SW480 (cell line): ENCODE measurements at regions not wholly inside any gene's neighbourhood (a gene's known extent, or its start where the extent isn't known, plus 50 kb on each side); places are given as distances from the start of the nearest gene placed in this dataset.

Experiments used
- DNase-seq: peaks from one replicate; pipeline ENCODE4 v3.0.0-alpha.2; 2016; ENCODE audit warnings: low spot score

GRCh38 chr3:178454726-178455125 lies 81.5 kb upstream of the KCNMB2 start:
- no peak for DNase-seq

- no peak for DNase-seq
These were observed 81.0 kb upstream of the KCNMB2 start for GRCh38 chr3:178455226-178455625.

GRCh38 chr3:178455946-178456345 lies 80.3 kb upstream of the KCNMB2 start:
- DNase-seq = no peak

GRCh38 chr3:178456621-178457285 lies 79.5 kb upstream of the KCNMB2 start:
- DNase-seq = no peak

- DNase-seq = no peak
These were observed 78.7 kb upstream of the KCNMB2 start for GRCh38 chr3:178457511-178457910.

- DNase-seq = no peak
These were observed 77.8 kb upstream of the KCNMB2 start for GRCh38 chr3:178458313-178459037.

- DNase-seq = no peak
These were observed 77.2 kb upstream of the KCNMB2 start for GRCh38 chr3:178459038-178459410.

- no peak for DNase-seq
These were observed 70.7 kb upstream of the KCNMB2 start for GRCh38 chr3:178465260-178466180.

- no peak for DNase-seq
These were observed 63.3 kb upstream of the KCNMB2 start for GRCh38 chr3:178472941-178473340.

- DNase-seq = no peak
These were observed 61.7 kb upstream of the KCNMB2 start for GRCh38 chr3:178474526-178474925.

- no peak for DNase-seq
These were observed 61.2 kb upstream of the KCNMB2 start for GRCh38 chr3:178475062-178475461.

- DNase-seq = no peak
These were observed 59.4 kb upstream of the KCNMB2 start for GRCh38 chr3:178476886-178477285.

GRCh38 chr3:178479446-178479845 lies 56.8 kb upstream of the KCNMB2 start:
- DNase-seq = no peak

- DNase-seq = no peak
These were observed 56.4 kb upstream of the KCNMB2 start for GRCh38 chr3:178479860-178480259.

- no peak for DNase-seq
These were observed 56.0 kb upstream of the KCNMB2 start for GRCh38 chr3:178480274-178480673.

- DNase-seq = no peak
These were observed 55.4 kb upstream of the KCNMB2 start for GRCh38 chr3:178480795-178481194.

- no peak for DNase-seq
These were observed 53.3 kb upstream of the KCNMB2 start for GRCh38 chr3:178482981-178483380.

- DNase-seq = no peak
These were observed 52.5 kb upstream of the KCNMB2 start for GRCh38 chr3:178483704-178484103.

- DNase-seq = no peak
These were observed 50.5 kb upstream of the KCNMB2 start for GRCh38 chr3:178485756-178486155.
